ENCODE measurements at regions not wholly inside any gene's neighbourhood (a gene's known extent, or its start where the extent isn't known, plus 50 kb on each side); places are given as distances from the start of the nearest gene placed in this dataset.
"Not testable (repeated sequence)": the region's sequence is repeated elsewhere in the genome, so short reads cannot be mapped to it uniquely, and the experiment has no call there.

GRCh38 chr13:71005919-71006318 lies 861.1 kb downstream of the DACH1 start:
- ATAC-seq (no peak), DNase-seq (no peak)
- Histone ChIP-seq H3K36me3 (no peaks in the 10 kb centered on the region), H3K4me1 (no peaks in the 10 kb centered on the region), H3K27ac (no peak overlapping the region), H3K9me3 (no peaks in the 10 kb centered on the region), H3K4me3 (no peak overlapping the region), H3K27me3 (ENCODE audit: low read depth) (no peaks in the 10 kb centered on the region)
- intact Hi-C loops (cut with DNase I) = no loop called here
- no peak for TF ChIP-seq CTCF (IDR thresholded peaks at IDR 0.05)

GRCh38 chr13:70995338-70995737 lies 871.7 kb downstream of the DACH1 start:
- Histone ChIP-seq H3K4me1 (no peaks in the 10 kb centered on the region), H3K4me3 (no peak overlapping the region), H3K36me3 (no peaks in the 10 kb centered on the region), H3K27ac (no peak overlapping the region), H3K27me3 (ENCODE audit: low read depth) (no peaks in the 10 kb centered on the region), H3K9me3 (no peaks in the 10 kb centered on the region)
- ATAC-seq (no peak), DNase-seq (no peak)
- intact Hi-C loops (cut with DNase I) = no loop called here
- no peak for TF ChIP-seq CTCF (IDR thresholded peaks at IDR 0.05)

GRCh38 chr13:70994191-70994590 lies 872.8 kb downstream of the DACH1 start:
- no peak for TF ChIP-seq CTCF (IDR thresholded peaks at IDR 0.05)
- DNase-seq (no peak), ATAC-seq (no peak)
- Histone ChIP-seq H3K36me3 (no peaks in the 10 kb centered on the region), H3K27me3 (ENCODE audit: low read depth) (no peaks in the 10 kb centered on the region), H3K4me1 (no peaks in the 10 kb centered on the region), H3K27ac (no peak overlapping the region), H3K4me3 (no peak overlapping the region), H3K9me3 (no peaks in the 10 kb centered on the region)
- intact Hi-C loops (cut with DNase I) = no loop called here

DNA sequence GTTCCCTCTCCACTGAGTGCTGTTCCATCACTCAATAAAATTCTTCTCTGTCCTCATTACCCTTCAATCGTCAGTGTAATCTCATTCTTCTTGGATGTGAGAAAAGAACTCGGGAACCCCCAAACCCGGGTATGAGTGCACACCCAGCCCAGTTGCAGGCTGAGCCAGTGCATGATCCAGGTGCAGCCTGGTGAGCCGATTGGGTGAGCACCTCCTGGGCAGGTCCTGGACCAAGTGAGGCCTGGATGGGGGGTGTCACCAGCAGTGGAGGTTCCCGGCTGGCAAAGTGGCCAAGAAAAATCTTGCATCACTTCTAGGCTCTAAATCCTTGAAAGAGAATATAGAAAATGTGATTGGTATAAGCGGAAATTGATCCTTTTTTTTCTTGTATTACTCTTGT lies 878.8 kb upstream of the KLHL1 start:
- DNase-seq (no peak), ATAC-seq (no peak)
- no peak overlapping the region for H3K27ac ChIP-seq
- no peaks in the 10 kb centered on the region for H3K36me3 ChIP-seq
- H3K4me3 ChIP-seq = no peak overlapping the region
- H3K9me3 ChIP-seq = no peaks in the 10 kb centered on the region
- intact Hi-C loops (cut with DNase I) = no loop called here
- TF ChIP-seq CTCF (IDR thresholded peaks at IDR 0.05) = no peak
- no peaks in the 10 kb centered on the region for H3K4me1 ChIP-seq
- no peaks in the 10 kb centered on the region for H3K27me3 ChIP-seq (ENCODE audit: low read depth)

GRCh38 chr13:70985371-70985770 lies 877.1 kb upstream of the KLHL1 start:
- DNase-seq = no peak
- H3K4me3 ChIP-seq = no peak overlapping the region
- TF ChIP-seq CTCF (IDR thresholded peaks at IDR 0.05) = no peak
- H3K27ac ChIP-seq = no peak overlapping the region
- no peaks in the 10 kb centered on the region for H3K4me1 ChIP-seq
- ATAC-seq = no peak
- intact Hi-C loops (cut with DNase I) = no loop called here
- no peaks in the 10 kb centered on the region for H3K36me3 ChIP-seq
- no peaks in the 10 kb centered on the region for H3K9me3 ChIP-seq
- no peaks in the 10 kb centered on the region for H3K27me3 ChIP-seq (ENCODE audit: low read depth)

DNA sequence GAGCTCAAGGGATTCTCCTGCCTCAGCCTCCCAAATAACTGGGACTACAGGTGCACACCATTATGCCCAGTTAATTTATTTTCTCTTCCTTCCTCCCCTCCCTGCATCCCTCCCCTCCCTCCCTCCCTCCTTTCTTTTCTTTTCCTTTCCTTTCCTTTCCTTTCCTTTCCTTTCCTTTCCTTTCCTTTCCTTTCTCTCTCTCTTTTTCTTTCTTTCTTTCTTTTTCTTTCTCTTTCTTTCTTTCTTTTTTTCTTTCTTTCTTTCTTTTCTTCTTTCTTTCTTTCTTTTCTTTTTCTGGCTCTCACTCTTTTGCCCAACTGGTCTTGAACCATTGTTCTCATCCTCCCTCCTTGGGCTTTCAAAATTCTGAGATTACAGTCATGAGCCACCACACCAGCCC lies 873.0 kb upstream of the KLHL1 start:
- intact Hi-C loops (cut with DNase I); DNase-seq; ATAC-seq; H3K4me3 ChIP-seq; H3K9me3 ChIP-seq; H3K36me3 ChIP-seq; H3K27ac ChIP-seq; H3K27me3 ChIP-seq (ENCODE audit: low read depth); H3K4me1 ChIP-seq: not testable (repeated sequence)
